OCI-LY1 (cell line): ENCODE measurements at regions not wholly inside any gene's neighbourhood (a gene's known extent, or its start where the extent isn't known, plus 50 kb on each side); places are given as distances from the start of the nearest gene placed in this dataset.
"Not testable (repeated sequence)": the region's sequence is repeated elsewhere in the genome, so short reads cannot be mapped to it uniquely, and the experiment has no call there.

Source experiments
- H2AFZ ChIP-seq: fragments of 200-600 bp; sonication (generic), shearing (Covaris generic); 2 replicates; pipeline ENCODE4 v1.6.0; 2014; ENCODE audit warnings: antibody characterized with exemption, mild to moderate bottlenecking, low read length
- H3F3A ChIP-seq: fragments of 200-600 bp; sonication (generic), shearing (Covaris generic); 2 replicates; pipeline ENCODE4 v1.6.0; 2014; ENCODE audit warnings: mild to moderate bottlenecking, antibody characterized with exemption, low read length, moderate library complexity; ENCODE audit not compliant: insufficient read depth
- H3K27ac ChIP-seq: fragments of 200-600 bp; sonication (generic); 2 replicates; pipeline ENCODE4 v1.5.1; 2014; ENCODE audit warnings: low read length, mixed run types, mild to moderate bottlenecking, low read depth; ENCODE audit not compliant: poor library complexity, severe bottlenecking
- H3K27me3 ChIP-seq: fragments of 200-600 bp; sonication (generic); 2 replicates; pipeline ENCODE4 v1.6.0; 2014; ENCODE audit warnings: antibody characterized with exemption, mild to moderate bottlenecking, low read length, moderate library complexity; ENCODE audit not compliant: insufficient read depth
- H3K36me3 ChIP-seq: fragments of 200-600 bp; sonication (generic); 2 replicates; pipeline ENCODE4 v1.6.1; 2014; ENCODE audit warnings: mild to moderate bottlenecking, antibody characterized with exemption, low read length, moderate library complexity, mixed read lengths; ENCODE audit not compliant: insufficient read depth
- H3K4me1 ChIP-seq: fragments of 200-600 bp; sonication (generic); 2 replicates; pipeline ENCODE4 v1.5.1; 2014; ENCODE audit warnings: mild to moderate bottlenecking, low read length, moderate library complexity; ENCODE audit not compliant: insufficient read depth, severe bottlenecking
- H3K4me2 ChIP-seq: fragments of 200-600 bp; sonication (generic), shearing (Covaris generic); 2 replicates; pipeline ENCODE4 v1.6.1; 2014; ENCODE audit warnings: low read length
- H3K4me3 ChIP-seq: fragments of 200-600 bp; sonication (generic); 2 replicates; pipeline ENCODE4 v1.5.1; 2014; ENCODE audit warnings: low read length, low read depth, mild to moderate bottlenecking, mixed read lengths; ENCODE audit not compliant: poor library complexity, severe bottlenecking
- H3K79me2 ChIP-seq: fragments of 200-600 bp; shearing (Covaris generic); 2 replicates; pipeline ENCODE4 v1.6.1; 2016; ENCODE audit warnings: mixed run types, low read length, mixed read lengths; ENCODE audit not compliant: insufficient read depth
- H3K9ac ChIP-seq: fragments of 200-600 bp; sonication (generic), shearing (Covaris generic); 2 replicates; pipeline ENCODE4 v1.6.1; 2014; ENCODE audit warnings: mild to moderate bottlenecking, low read length, mixed read lengths
- H3K9me2 ChIP-seq: fragments of 200-600 bp; sonication (generic), shearing (Covaris generic); 2 replicates; pipeline ENCODE4 v1.6.1; 2014; ENCODE audit warnings: low read depth, mild to moderate bottlenecking, low read length, mixed read lengths
- H3K9me3 ChIP-seq: fragments of 200-600 bp; shearing (Covaris generic); 2 replicates; pipeline ENCODE4 v1.6.1; 2014; ENCODE audit warnings: low read length, mixed read lengths
- H4K20me1 ChIP-seq: fragments of 200-600 bp; sonication (generic), shearing (Covaris generic); 2 replicates; pipeline ENCODE4 v1.6.0; 2016; ENCODE audit warnings: mild to moderate bottlenecking, low read length; ENCODE audit not compliant: insufficient read depth
- CTCF ChIP-seq: fragments of 200-600 bp; sonication (generic), shearing (Covaris generic); IDR thresholded peaks from 2 replicates; pipeline ENCODE4 v1.5.1; 2017; ENCODE audit warnings: mild to moderate bottlenecking, antibody characterized with exemption, low read length, moderate library complexity, mixed read lengths
- EZH2 ChIP-seq: fragments of 200-600 bp; sonication (generic), shearing (Covaris generic); IDR thresholded peaks from 2 replicates; pipeline ENCODE4 v1.8.0; 2017; ENCODE audit warnings: borderline replicate concordance, mixed run types, mild to moderate bottlenecking, antibody characterized with exemption, low read length, moderate library complexity, mixed read lengths

GRCh38 chr11:127790592-127790991, 790.0 kb upstream of the KIRREL3 start:
- Histone ChIP-seq H3K4me1 (no peaks in the 10 kb centered on the region), H3K27me3 (no peaks in the 10 kb centered on the region), H3K9me2 (no peaks in the 10 kb centered on the region), H3K4me3 (no peak overlapping the region), H3K4me2 (no peak overlapping the region), H3K79me2 (no peaks in the 10 kb centered on the region), H3K36me3 (no peaks in the 10 kb centered on the region), H3K9ac (no peak overlapping the region), H4K20me1 (no peaks in the 10 kb centered on the region), H2AFZ (no peak overlapping the region), H3K9me3 (no peaks in the 10 kb centered on the region), H3K27ac (no peak overlapping the region), H3F3A (no peaks in the 10 kb centered on the region)
- TF ChIP-seq EZH2 (no peak), CTCF (no peak)

DNA sequence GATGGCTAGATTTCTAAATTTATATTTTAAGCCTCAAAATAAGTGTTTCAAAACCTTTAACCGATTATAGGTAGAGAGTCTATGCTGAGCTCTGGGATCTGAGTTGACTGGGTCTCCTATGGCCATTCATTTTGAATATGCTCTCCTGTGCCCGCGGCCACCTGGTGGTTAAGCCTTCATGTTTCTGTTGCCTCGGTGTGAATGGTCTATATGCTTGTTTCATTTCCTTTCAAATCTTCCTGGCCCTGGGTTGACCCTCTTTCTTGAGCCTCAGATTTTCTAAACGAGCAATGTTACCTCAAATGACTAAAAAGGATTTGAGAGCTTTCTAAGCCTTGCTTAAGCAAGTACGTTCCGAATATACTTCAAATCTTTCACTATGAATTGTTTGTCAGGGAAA, 789.4 kb upstream of the KIRREL3 start:
- Histone ChIP-seq H3K27ac (no peak overlapping the region), H4K20me1 (no peaks in the 10 kb centered on the region)

DNA sequence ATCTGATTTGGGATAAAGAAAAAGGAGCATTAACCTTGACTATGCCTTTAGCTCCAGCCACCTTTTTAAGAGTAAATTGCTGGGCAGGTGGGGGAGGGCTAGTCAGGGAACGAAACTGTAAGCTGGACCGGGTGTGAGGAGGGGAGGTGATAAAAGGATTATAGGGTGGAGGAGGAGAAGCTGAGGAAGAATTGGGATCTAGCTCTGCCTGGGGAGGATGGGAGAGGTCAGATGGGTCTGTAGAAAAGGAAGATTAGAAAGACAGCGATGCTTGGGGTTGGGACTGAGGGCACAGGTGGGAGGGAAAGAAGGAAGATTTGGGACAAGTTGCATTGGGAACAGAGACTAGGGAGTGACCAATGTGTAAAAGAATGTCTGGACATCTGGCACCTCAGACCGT, 772.4 kb upstream of the KIRREL3 start:
- not testable (repeated sequence) for H3K4me2 ChIP-seq, H3K27me3 ChIP-seq, H3K36me3 ChIP-seq, H3K4me3 ChIP-seq, H3K4me1 ChIP-seq, H4K20me1 ChIP-seq, H3K9ac ChIP-seq, H3K9me3 ChIP-seq, H3K79me2 ChIP-seq, H3K9me2 ChIP-seq, H2AFZ ChIP-seq, H3F3A ChIP-seq, H3K27ac ChIP-seq

More for the DNA sequence above, 789.4 kb upstream of the KIRREL3 start:
- Histone ChIP-seq H3K4me2 (no peak overlapping the region), H3K9me3 (no peaks in the 10 kb centered on the region), H3K36me3 (no peaks in the 10 kb centered on the region), H3K79me2 (no peaks in the 10 kb centered on the region), H3K27me3 (no peaks in the 10 kb centered on the region), H3K4me3 (no peak overlapping the region), H3K9ac (no peak overlapping the region), H3F3A (no peaks in the 10 kb centered on the region), H3K4me1 (no peaks in the 10 kb centered on the region), H3K9me2 (no peaks in the 10 kb centered on the region), H2AFZ (no peak overlapping the region)
- TF ChIP-seq CTCF: peak; percentile 14; the same call in 1 of the 2 replicates
- TF ChIP-seq EZH2: no peak

DNA sequence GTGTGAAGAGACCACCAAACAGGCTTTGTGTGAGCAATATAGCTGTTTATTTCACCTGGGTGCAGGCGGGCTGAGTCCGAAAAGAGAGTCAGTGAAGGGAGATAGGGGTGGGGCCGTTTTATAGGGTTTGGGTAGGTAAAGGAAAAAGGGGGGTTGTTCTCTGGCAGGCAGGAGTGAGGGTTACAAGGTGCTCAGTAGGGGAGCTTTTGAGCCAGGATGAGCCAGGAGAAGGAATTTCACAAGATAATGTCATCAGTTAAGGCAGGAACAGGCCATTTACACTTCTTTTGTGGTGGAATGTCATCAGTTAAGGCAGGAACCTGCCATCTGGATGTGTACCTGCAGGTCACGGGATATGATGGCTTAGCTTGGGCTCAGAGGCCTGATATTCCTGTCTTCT, 768.4 kb upstream of the KIRREL3 start:
- H3K4me3 ChIP-seq, H3K79me2 ChIP-seq, H3K4me2 ChIP-seq, H4K20me1 ChIP-seq, H3K9me3 ChIP-seq, H3F3A ChIP-seq, H3K27ac ChIP-seq, H3K4me1 ChIP-seq, H3K27me3 ChIP-seq, H2AFZ ChIP-seq, H3K36me3 ChIP-seq, H3K9ac ChIP-seq, H3K9me2 ChIP-seq: not testable (repeated sequence)
